PC-3 (cell line): ENCODE measurements at regions not wholly inside any gene's neighbourhood (a gene's known extent, or its start where the extent isn't known, plus 50 kb on each side); places are given as distances from the start of the nearest gene placed in this dataset.
"Not testable (repeated sequence)": the region's sequence is repeated elsewhere in the genome, so short reads cannot be mapped to it uniquely, and the experiment has no call there.

Source experiments
- CTCF ChIP-seq: fragments of 300-600 bp; sonication (generic); conservative IDR thresholded peaks from 2 replicates; pipeline ENCODE4 v1.5.1; 2017; ENCODE audit warnings: antibody characterized with exemption, low read depth, mild to moderate bottlenecking, low read length
- EZH2 ChIP-seq: fragments of 300-600 bp; sonication (generic); IDR thresholded peaks from one replicate; pipeline ENCODE4 v1.6.1; 2017; ENCODE audit warnings: antibody characterized with exemption, mild to moderate bottlenecking, low read length; ENCODE audit not compliant: unreplicated experiment
- EZH2phosphoT487 ChIP-seq: fragments of 300-600 bp; sonication (generic); IDR thresholded peaks from 2 replicates; pipeline ENCODE4 v1.6.1; 2018; ENCODE audit warnings: mild to moderate bottlenecking, antibody characterized with exemption, low read length, borderline replicate concordance

GRCh38 chr7:55722874-55723620 is 139.5 kb downstream of the SEPTIN14 start:
- TF ChIP-seq CTCF, EZH2, EZH2phosphoT487: not testable (repeated sequence)
